NB4 (cell line): ENCODE measurements at regions not wholly inside any gene's neighbourhood (a gene's known extent, or its start where the extent isn't known, plus 50 kb on each side); places are given as distances from the start of the nearest gene placed in this dataset.

Source experiments
- CTCF ChIP-seq: IDR thresholded peaks from one replicate; pipeline ENCODE4 v1.5.1; 2012; ENCODE audit warnings: low read depth, low read length
- POLR2A ChIP-seq: IDR thresholded peaks from 2 replicates; pipeline ENCODE4 v1.6.1; 2011; ENCODE audit warnings: mild to moderate bottlenecking; ENCODE audit not compliant: insufficient read length; ENCODE audit errors: extremely low read depth

- TF ChIP-seq POLR2A = no peak
- peak; percentile 79 for TF ChIP-seq CTCF
Observed at GRCh38 chr10:44310762-44311562, 73.9 kb downstream of the CXCL12 start.
